OCI-M2 (cell line): ENCODE measurements at regions not wholly inside any gene's neighbourhood (a gene's known extent, or its start where the extent isn't known, plus 50 kb on each side); places are given as distances from the start of the nearest gene placed in this dataset.
"Not testable (repeated sequence)": the region's sequence is repeated elsewhere in the genome, so short reads cannot be mapped to it uniquely, and the experiment has no call there.

Experiments used
- DNase-seq: peaks from one replicate; lab custom pipeline; 2025; ENCODE audit not compliant: unreplicated experiment; lab: John Stamatoyannopoulos, UW

DNA sequence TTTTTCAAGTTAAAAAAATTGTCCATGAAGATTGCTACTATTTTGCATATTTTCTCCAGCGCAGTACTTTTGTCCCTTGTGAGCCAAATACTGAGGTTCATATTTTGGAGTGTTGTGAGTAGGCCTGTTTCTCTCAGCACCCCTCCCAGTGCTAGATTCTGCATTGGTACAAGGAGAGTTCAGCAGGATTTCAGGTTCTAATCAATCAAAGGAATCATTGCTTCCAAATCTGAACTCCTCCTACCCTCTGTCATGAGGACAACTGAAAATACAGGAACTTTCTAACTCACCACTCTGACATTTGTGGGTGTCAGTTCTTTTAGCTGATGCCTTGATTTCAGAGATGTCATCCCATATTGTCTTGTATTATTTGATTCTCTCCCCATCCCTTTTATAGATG is 299.9 kb downstream of the FZD1 start:
- no peak for DNase-seq

DNA sequence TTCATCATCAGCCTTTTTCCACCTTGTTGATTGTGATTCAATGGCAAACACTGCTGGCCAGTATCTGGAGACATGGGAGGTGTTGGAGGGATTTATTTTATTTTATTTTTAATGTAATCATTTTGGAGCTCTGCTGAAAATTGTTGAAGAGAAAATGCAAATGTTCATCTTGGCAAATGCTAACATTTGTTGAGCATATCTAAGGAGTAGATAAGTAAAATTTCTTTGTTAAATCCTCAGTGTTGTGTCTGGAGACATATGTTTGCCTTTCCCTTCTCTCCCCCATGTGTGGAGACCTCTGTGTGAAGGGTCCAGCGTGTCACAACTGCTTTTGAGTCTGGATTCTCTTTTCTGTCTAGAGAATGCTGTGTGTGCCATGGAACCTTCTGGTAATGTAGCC is 300.3 kb downstream of the FZD1 start:
- DNase-seq, result no peak

DNA sequence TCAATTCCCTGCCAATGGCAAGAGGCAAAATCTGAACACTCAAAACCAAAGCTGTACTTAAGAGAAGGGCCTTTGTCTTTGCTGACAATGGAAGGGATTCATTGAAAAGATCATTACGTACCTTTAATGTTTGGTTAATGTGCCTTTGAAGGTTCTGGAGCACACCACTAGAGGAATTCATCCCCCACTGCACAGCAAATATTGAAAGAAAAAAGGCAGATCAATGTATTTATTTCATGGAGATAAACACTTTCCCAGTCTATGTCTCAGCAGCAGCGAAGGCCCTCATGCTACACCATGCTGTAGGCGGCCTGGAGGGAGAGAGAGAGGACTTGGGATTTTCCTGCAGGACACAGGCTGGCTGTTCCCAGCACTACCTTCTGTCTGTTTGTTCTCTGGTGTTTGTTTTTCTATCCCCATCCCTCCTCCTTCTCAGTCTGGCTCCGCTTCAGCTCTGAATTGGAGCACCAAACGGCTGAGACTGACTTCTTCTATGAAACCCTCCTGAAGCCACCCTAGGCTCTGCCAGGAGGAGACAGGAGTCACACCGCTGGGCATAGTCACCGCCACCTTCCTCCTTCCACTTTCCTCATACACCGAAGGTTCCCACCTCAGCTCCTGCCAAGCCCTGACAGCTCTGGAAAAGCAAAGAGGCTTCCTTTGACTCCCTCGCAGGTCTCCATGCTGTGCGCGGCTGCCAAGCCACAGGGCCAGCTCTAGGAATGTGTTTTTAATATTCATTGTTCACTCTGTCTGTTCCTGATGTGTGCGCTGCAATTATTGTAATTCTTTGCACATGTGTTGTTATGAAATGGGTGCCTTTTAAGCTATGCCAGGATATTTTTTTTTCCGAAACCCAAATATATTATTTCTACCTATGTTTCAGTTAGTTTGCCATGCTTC is 301.5 kb downstream of the FZD1 start:
- no peak for DNase-seq

DNA sequence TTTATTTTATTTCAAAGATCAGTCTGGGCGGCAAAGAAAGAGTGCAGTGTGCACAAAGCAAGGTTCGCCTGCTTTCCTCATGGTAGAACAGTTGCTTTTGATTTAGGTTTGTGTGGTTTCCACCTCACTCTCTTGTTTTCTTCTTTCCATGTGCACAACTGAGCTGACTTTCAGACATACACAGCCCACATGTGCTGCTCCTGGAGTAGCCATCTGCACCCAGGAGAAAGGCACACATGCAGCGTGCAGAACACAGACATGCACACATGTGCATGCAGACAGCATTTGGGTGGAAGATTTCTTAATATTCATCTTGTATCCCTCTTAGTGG is 302.1 kb downstream of the FZD1 start:
- no peak for DNase-seq

- DNase-seq, result no peak
These were observed 303.1 kb downstream of the FZD1 start for GRCh38 chr7:91567081-91568012.

- no peak for DNase-seq
These were observed 303.9 kb downstream of the FZD1 start for GRCh38 chr7:91568138-91568537.

- no peak for DNase-seq
These were observed 305.7 kb downstream of the FZD1 start for GRCh38 chr7:91569728-91570457.

DNA sequence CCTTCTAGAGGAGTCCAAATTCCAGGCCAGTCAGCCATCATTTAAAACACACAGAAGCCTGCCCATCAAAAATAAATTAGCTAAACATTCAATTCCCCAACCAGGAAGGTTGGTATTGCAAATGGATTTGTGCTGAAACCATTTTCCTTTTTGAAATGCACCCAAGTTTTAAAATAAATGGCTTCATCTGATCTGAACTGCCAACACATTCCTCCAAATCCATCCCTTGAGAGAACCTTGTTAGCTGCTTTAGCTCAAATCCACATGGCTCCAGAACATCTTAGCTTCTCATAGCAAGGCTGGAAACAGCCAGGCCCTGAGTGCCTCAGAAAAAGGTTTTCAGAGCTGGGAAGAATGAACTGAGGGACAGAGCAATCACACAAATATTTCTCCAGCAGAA is 306.3 kb downstream of the FZD1 start:
- no peak for DNase-seq

- no peak for DNase-seq
These were observed 307.4 kb downstream of the FZD1 start for GRCh38 chr7:91571601-91572000.

GRCh38 chr7:91573405-91573804 is 307.1 kb downstream of the MTERF1 start:
- no peak for DNase-seq

GRCh38 chr7:91576459-91576858 is 304.0 kb downstream of the MTERF1 start:
- not testable (repeated sequence) for DNase-seq

GRCh38 chr7:91579837-91580236 is 300.7 kb downstream of the MTERF1 start:
- DNase-seq, result no peak

DNA sequence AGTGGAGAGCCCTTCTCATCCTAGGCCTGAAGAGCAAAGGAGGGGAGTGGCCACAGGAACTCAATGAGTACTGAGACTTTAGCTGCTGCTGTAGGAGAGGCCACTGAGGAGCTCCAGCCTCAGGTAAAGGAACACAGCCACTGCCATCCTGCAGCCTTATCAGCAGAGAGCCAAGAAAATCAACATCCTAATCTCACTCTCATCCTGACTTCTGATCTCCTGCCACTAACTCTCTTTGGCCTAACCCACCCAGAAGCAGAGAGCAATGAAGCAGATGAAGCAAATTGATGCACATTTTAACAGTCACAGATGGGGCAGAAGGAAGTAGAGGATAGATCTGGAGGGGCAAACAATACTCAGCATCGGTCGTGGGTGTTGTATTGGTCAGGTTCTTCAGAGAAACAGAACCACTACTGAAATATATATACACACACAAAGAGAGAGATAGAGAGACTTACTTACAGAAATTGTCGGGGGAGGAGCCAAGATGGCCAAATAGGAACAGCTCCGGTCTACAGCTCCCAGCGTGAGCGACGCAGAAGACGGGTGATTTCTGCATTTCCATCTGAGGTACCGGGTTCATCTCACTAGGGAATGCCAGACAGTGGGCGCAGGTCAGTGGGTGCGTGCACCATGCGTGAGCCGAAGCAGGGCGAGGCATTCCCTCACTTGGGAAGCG is 297.6 kb downstream of the MTERF1 start:
- no peak for DNase-seq

GRCh38 chr7:91596287-91596686 is 284.2 kb downstream of the MTERF1 start:
- no peak for DNase-seq

DNA sequence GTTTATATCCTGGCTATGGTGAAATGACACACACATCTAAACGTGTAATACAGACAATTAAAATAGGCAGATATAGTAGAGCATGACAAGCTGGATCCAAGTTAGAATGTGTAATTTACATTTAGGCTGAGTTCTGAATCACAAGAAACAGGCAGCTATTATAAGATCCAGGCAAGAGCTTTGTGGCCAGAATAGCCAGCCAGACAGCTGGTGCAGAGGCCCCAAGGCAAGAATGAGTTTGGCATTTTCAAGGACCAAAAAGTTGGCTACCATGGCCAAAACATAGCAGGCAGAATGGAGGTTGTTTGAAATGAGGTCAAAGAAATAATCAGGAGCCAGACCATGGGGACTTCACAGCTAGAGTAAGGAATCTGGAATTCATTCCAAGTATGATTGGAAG is 281.7 kb downstream of the MTERF1 start:
- no peak for DNase-seq

- no peak for DNase-seq
These were observed 280.4 kb downstream of the MTERF1 start for GRCh38 chr7:91600112-91600511.

DNA sequence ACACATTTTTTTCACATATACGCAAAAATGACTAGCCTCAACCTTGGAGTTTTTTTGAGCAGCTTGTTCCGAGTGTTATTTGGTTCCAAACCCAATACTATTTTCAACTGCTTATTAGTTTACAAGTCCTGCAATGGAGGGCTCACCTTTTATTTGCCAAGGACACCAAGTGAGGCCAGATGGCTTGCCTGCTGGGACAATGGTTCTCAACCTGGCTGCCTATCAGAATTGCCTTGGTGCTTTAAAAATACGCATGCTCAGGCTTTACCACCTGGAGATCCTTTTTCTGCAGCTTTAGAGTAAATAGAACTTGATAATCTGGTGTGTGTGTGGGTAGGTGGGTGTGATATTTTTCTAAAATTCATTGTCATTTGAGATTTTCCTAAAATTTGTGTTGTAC is 276.8 kb downstream of the MTERF1 start:
- DNase-seq, result no peak

GRCh38 chr7:91608606-91609005 is 271.9 kb downstream of the MTERF1 start:
- DNase-seq, result no peak

DNA sequence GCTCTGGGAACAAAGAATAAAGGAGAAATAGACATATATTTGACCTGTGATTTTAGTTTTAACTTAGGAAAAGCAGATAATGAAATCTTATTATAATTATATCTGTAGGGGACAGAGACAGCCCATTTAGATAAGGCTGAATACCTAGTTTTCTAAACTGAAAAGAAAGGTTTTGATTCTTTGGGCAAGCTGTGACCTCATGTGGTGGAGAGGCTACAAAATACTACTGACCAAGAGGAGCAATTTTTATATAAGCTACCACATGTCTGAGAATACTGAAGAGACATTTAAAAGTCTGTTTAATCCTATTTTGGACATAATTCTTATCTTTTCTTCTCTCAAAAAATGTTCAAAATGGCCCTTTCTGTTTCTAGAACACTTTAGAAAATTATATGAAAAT is 271.0 kb downstream of the MTERF1 start:
- DNase-seq, result no peak

- no peak for DNase-seq
These were observed 266.1 kb downstream of the MTERF1 start for GRCh38 chr7:91614431-91614830.
